ENCODE measurements at regions not wholly inside any gene's neighbourhood (a gene's known extent, or its start where the extent isn't known, plus 50 kb on each side); places are given as distances from the start of the nearest gene placed in this dataset.

DNA sequence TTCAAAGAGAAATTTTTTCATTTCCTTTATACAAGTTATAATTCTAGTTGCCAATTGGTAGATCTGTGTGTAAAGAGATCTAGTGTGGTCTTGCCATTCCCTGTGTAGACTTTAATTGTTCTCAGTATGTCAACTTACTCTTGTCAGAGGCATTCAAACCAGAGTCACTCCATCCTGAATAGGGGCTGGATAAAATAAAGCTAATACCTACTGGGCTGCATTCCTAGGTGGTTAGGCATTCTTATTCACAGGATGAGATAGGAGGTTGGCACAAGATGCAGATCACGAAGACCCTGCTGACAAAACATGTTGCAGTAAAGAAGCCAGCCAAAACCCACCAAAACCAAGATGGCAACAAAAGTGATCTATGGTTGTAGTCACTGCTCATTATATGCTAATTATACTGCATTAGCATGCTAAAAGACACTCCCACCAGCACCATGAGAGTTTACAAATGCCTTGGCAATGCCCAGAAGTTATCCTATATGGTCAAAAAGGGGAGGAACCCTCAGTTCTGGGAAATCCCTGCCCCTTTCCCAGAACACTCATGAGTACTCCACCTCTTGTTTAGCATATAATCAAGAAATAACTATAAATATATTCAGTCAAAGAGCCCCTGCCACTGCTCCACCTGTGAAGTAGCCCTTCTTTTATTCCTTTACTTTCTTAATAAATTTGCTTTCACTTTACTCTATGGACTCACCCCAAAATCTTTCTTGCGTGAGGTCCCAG lies 74.0 kb upstream of the ADAMTS5 start:
- DNase-seq, result no peak
- H3K36me3 ChIP-seq, result no peaks in the 10 kb centered on the region
- 71 to 91% (median 80%) methylated on average over 2 of the region's 2 CpGs for WGBS, 5 donors
- no peak for TF ChIP-seq POLR2A (IDR thresholded peaks at IDR 0.05)
- TF ChIP-seq EP300 (IDR thresholded peaks at IDR 0.05), result no peak
- no peak for TF ChIP-seq POLR2AphosphoS5 (IDR thresholded peaks at IDR 0.05)
- TF ChIP-seq, protein P1, sequence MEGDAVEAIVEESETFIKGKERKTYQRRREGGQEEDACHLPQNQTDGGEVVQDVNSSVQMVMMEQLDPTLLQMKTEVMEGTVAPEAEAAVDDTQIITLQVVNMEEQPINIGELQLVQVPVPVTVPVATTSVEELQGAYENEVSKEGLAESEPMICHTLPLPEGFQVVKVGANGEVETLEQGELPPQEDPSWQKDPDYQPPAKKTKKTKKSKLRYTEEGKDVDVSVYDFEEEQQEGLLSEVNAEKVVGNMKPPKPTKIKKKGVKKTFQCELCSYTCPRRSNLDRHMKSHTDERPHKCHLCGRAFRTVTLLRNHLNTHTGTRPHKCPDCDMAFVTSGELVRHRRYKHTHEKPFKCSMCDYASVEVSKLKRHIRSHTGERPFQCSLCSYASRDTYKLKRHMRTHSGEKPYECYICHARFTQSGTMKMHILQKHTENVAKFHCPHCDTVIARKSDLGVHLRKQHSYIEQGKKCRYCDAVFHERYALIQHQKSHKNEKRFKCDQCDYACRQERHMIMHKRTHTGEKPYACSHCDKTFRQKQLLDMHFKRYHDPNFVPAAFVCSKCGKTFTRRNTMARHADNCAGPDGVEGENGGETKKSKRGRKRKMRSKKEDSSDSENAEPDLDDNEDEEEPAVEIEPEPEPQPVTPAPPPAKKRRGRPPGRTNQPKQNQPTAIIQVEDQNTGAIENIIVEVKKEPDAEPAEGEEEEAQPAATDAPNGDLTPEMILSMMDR (IDR thresholded peaks at IDR 0.05), result no peak
- H3K27me3 ChIP-seq, result no peaks in the 10 kb centered on the region
- H3K4me3 ChIP-seq, result no peak overlapping the region
- intact Hi-C loops (cut with DNase I; ENCODE audit: low total_unique reads), result no loop called here
- no peak overlapping the region for H3K27ac ChIP-seq
- no peaks in the 10 kb centered on the region for H3K4me1 ChIP-seq
- no peaks in the 10 kb centered on the region for H3K9me3 ChIP-seq

DNA sequence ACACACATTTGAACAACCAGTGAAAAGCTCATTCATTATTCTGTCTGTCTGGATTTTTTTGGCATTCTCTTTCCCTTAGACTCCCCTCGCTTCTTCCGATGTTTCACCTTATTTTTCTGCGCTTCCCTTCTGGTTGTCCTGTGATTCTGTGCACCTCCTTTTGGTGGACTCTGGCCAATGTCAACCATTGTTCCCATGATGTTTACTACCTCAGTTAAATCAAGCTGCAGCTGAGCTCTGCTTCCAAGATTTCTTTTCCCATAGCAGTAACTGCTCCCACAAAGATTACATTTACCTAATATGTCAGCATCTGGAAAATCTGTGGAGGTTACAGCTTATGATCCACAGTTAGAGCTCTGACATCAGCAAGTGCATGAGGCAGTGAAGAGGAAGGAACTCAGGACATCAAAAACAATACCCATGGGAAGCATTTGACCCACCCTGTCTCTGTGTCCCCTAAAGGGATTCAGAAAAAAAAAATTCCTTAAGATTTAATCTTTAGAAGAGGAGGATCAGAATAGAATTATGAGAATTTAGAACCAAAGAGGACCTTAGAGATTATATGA lies 69.9 kb upstream of the ADAMTS5 start:
- peak in 1 of 2 donors; percentile 7 for DNase-seq
- Histone ChIP-seq H3K36me3 (no peaks in the 10 kb centered on the region), H3K4me3 (no peak overlapping the region), H3K27me3 (no peaks in the 10 kb centered on the region), H3K4me1 (no peaks in the 10 kb centered on the region), H3K9me3 (no peaks in the 10 kb centered on the region), H3K27ac (no peak overlapping the region)
- 80 to 93% (median 87%) methylated on average over 3 of the region's 3 CpGs for WGBS, 5 donors
- intact Hi-C loops (cut with DNase I; ENCODE audit: low total_unique reads), result no loop called here
- TF ChIP-seq, protein P1 (IDR thresholded peaks at IDR 0.05), result no peak
- no peak for TF ChIP-seq POLR2A (IDR thresholded peaks at IDR 0.05)
- TF ChIP-seq EP300 (IDR thresholded peaks at IDR 0.05), result no peak

DNA sequence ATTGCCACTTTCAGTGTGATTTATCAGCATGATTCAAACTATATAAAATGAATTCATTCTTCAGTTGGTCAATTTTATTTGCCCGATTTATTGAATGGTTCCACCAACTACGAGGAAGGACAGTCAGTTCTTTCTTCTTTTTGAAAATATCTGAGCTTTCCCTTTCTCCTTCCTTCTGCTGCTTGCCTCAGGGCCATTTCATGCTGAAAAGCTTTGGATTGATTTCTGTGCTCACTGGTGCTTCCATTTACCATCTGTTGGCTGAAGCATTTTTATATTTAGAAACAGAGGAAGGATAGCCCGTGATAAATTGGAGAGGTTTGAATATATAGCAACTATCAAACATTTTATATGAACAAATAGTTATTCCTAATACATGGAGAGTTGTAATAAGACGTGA lies 68.9 kb upstream of the ADAMTS5 start:
- no peaks in the 10 kb centered on the region for H3K36me3 ChIP-seq
- WGBS, 5 donors, result 63 to 78% (median 71%) methylated on average over 4 of the region's 4 CpGs
- TF ChIP-seq POLR2A (IDR thresholded peaks at IDR 0.05) (no peak), EP300 (IDR thresholded peaks at IDR 0.05) (no peak), POLR2AphosphoS5 (IDR thresholded peaks at IDR 0.05) (no peak)
- TF ChIP-seq, protein P1 (IDR thresholded peaks at IDR 0.05), result no peak
- no peak overlapping the region for H3K27ac ChIP-seq
- no peaks in the 10 kb centered on the region for H3K9me3 ChIP-seq
- DNase-seq, result peak in 1 of 2 donors; percentile 14
- no peak overlapping the region for H3K4me3 ChIP-seq
- intact Hi-C loops (cut with DNase I; ENCODE audit: low total_unique reads), result no loop called here
- no peaks in the 10 kb centered on the region for H3K4me1 ChIP-seq
- H3K27me3 ChIP-seq, result no peaks in the 10 kb centered on the region

DNA sequence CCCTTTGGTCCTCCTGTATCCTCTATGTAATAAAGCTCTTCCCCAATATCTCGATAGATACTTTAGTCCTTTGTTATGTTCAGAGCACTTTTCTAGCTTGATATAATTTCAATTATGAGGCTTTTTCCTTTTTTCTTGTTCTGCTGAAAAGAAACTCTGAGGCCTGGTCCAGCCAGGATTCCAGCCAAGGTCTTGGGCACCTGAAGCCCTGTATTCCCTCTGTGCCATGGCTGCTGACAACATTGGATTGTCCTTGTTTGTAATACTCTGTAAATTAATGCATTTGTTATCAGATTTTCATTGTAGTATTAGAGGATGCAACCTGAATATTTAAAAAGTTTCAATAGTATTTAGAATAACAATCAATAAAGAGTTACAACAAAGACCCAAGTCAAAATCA lies 67.9 kb upstream of the ADAMTS5 start:
- no peak overlapping the region for H3K4me3 ChIP-seq
- no peaks in the 10 kb centered on the region for H3K27me3 ChIP-seq
- no peaks in the 10 kb centered on the region for H3K9me3 ChIP-seq
- H3K36me3 ChIP-seq, result no peaks in the 10 kb centered on the region
- H3K27ac ChIP-seq, result no peak overlapping the region
- TF ChIP-seq POLR2AphosphoS5 (IDR thresholded peaks at IDR 0.05), result no peak
- H3K4me1 ChIP-seq, result no peaks in the 10 kb centered on the region
- WGBS, 5 donors, result 90 to 100% (median 95%) methylated on average over 1 of the region's 1 CpG
- DNase-seq, result no peak
- intact Hi-C loops (cut with DNase I; ENCODE audit: low total_unique reads), result no loop called here

DNA sequence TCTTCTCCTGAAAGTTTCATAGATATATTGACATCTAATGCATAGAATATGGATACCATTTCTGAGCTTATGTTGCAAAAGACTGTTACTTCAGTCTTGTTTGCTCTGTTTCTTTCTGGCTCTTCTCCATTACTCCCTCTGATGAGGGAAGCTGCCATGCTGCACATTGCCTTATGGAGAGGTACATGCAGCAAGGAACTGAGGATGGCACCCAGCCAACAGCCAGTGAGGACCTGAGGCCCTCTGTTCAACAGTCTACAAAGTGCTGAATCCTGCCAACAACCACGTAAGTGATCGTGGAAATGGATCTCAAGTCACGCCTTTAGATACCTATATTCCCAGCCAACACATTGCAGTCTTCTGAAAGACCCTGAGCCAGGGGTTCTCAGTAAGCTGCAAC lies 66.6 kb upstream of the ADAMTS5 start:
- Histone ChIP-seq H3K36me3 (no peaks in the 10 kb centered on the region), H3K4me1 (no peaks in the 10 kb centered on the region), H3K27ac (no peak overlapping the region), H3K9me3 (no peaks in the 10 kb centered on the region), H3K27me3 (no peaks in the 10 kb centered on the region), H3K4me3 (no peak overlapping the region)
- WGBS, 5 donors, result 63 to 82% (median 73%) methylated on average over 3 of the region's 3 CpGs
- intact Hi-C loops (cut with DNase I; ENCODE audit: low total_unique reads), result no loop called here
- DNase-seq, result peak in 1 of 2 donors; percentile 11
- TF ChIP-seq, protein P1 (IDR thresholded peaks at IDR 0.05), result no peak
- TF ChIP-seq POLR2AphosphoS5 (IDR thresholded peaks at IDR 0.05), result no peak
- no peak for TF ChIP-seq EP300 (IDR thresholded peaks at IDR 0.05)
- TF ChIP-seq POLR2A (IDR thresholded peaks at IDR 0.05), result no peak
